ENCODE measurements at regions not wholly inside any gene's neighbourhood (a gene's known extent, or its start where the extent isn't known, plus 50 kb on each side); places are given as distances from the start of the nearest gene placed in this dataset.

GRCh38 chr10:36042135-36042534 lies 400.0 kb upstream of the FZD8 start:
- no peak for TF ChIP-seq EZH2 (IDR thresholded peaks at IDR 0.05; ENCODE audit: borderline replicate concordance, low read depth, low read length, severe bottlenecking)
- TF ChIP-seq POLR2A (IDR thresholded peaks at IDR 0.05; ENCODE audit: low read depth, low read length): no peak
- TF ChIP-seq POLR2AphosphoS5 (IDR thresholded peaks at IDR 0.05; ENCODE audit: insufficient read depth, low read depth, low read length): no peak
- TF ChIP-seq MAX (IDR thresholded peaks at IDR 0.05; ENCODE audit: insufficient read depth, insufficient read length): no peak
- no peak for TF ChIP-seq CTCF (IDR thresholded peaks at IDR 0.05; ENCODE audit: extremely low read depth in 1 of 2, insufficient read depth in 1 of 2, low read depth in 1 of 2, low read length in 2 of 2)
- no peak for TF ChIP-seq MYC (IDR thresholded peaks at IDR 0.05; ENCODE audit: low read depth, low read length)
- no peak for TF ChIP-seq FOS (IDR thresholded peaks at IDR 0.05; ENCODE audit: borderline replicate concordance, insufficient read depth, low read length)
- no peak for TF ChIP-seq JUN (IDR thresholded peaks at IDR 0.05; ENCODE audit: borderline replicate concordance, insufficient read depth, insufficient read length, low read depth)

Measured in endothelial cell of umbilical vein (primary cell).